ENCODE measurements at regions not wholly inside any gene's neighbourhood (a gene's known extent, or its start where the extent isn't known, plus 50 kb on each side); places are given as distances from the start of the nearest gene placed in this dataset.
A peak's percentile ranks its signal among the peaks of the same experiment; 100 is the strongest.

GRCh38 chr4:167290678-167291077 lies 56.4 kb upstream of the SPOCK3 start:
- ATAC-seq (ENCODE audit: poor library complexity) (no peak), DNase-seq (no peak)
- intact Hi-C loops (cut with DNase I): loop anchor here (5.0 kb wide), 1 partner anchor 268 kb away; no protein-coding TSS in a partner anchor

GRCh38 chr4:167308876-167309275 lies 74.6 kb upstream of the SPOCK3 start:
- no peak for ATAC-seq (ENCODE audit: poor library complexity)
- no peak for DNase-seq
- intact Hi-C loops (cut with DNase I): no loop called here

- no peak for ATAC-seq (ENCODE audit: poor library complexity)
- intact Hi-C loops (cut with DNase I): no loop called here
- DNase-seq: no peak
These were observed 87.0 kb upstream of the SPOCK3 start for GRCh38 chr4:167321299-167321698.

GRCh38 chr4:167339781-167340180 lies 105.5 kb upstream of the SPOCK3 start:
- ATAC-seq (ENCODE audit: poor library complexity) (no peak), DNase-seq (no peak)
- intact Hi-C loops (cut with DNase I): no loop called here

GRCh38 chr4:167359711-167360110 lies 125.4 kb upstream of the SPOCK3 start:
- no peak for ATAC-seq (ENCODE audit: poor library complexity)
- no peak for DNase-seq
- intact Hi-C loops (cut with DNase I): no loop called here

GRCh38 chr4:167379076-167379835 lies 145.0 kb upstream of the SPOCK3 start:
- no peak for ATAC-seq (ENCODE audit: poor library complexity)
- no peak for DNase-seq
- intact Hi-C loops (cut with DNase I): no loop called here

- ATAC-seq (ENCODE audit: poor library complexity): no peak
- no peak for DNase-seq
- intact Hi-C loops (cut with DNase I): no loop called here
These were observed 146.7 kb upstream of the SPOCK3 start for GRCh38 chr4:167380964-167381363.

GRCh38 chr4:167383291-167383690 lies 149.0 kb upstream of the SPOCK3 start:
- ATAC-seq (ENCODE audit: poor library complexity): no peak

GRCh38 chr4:167397586-167397985 lies 163.3 kb upstream of the SPOCK3 start:
- ATAC-seq (ENCODE audit: poor library complexity): no peak
- intact Hi-C loops (cut with DNase I): no loop called here
- DNase-seq: no peak

More at GRCh38 chr4:167383291-167383690, 149.0 kb upstream of the SPOCK3 start:
- intact Hi-C loops (cut with DNase I): no loop called here
- no peak for DNase-seq

- no peak for DNase-seq
- intact Hi-C loops (cut with DNase I): no loop called here
These were observed 164.9 kb upstream of the SPOCK3 start for GRCh38 chr4:167399201-167399600.

GRCh38 chr4:167406181-167406580 lies 171.9 kb upstream of the SPOCK3 start:
- ATAC-seq (ENCODE audit: poor library complexity) (no peak), DNase-seq (no peak)
- intact Hi-C loops (cut with DNase I): no loop called here

More at GRCh38 chr4:167399201-167399600, 164.9 kb upstream of the SPOCK3 start:
- ATAC-seq (ENCODE audit: poor library complexity): no peak

- DNase-seq (no peak), ATAC-seq (ENCODE audit: poor library complexity) (no peak)
- intact Hi-C loops (cut with DNase I): no loop called here
These were observed 181.2 kb upstream of the SPOCK3 start for GRCh38 chr4:167415461-167415860.

GRCh38 chr4:167419468-167420140 lies 185.3 kb upstream of the SPOCK3 start:
- ATAC-seq (ENCODE audit: poor library complexity) (no peak), DNase-seq (no peak)
- intact Hi-C loops (cut with DNase I): no loop called here

GRCh38 chr4:167421201-167421600 lies 186.9 kb upstream of the SPOCK3 start:
- intact Hi-C loops (cut with DNase I): no loop called here
- DNase-seq: no peak
- ATAC-seq (ENCODE audit: poor library complexity): no peak

- intact Hi-C loops (cut with DNase I): no loop called here
- no peak for ATAC-seq (ENCODE audit: poor library complexity)
- DNase-seq: no peak
These were observed 190.3 kb upstream of the SPOCK3 start for GRCh38 chr4:167424341-167425256.

GRCh38 chr4:167428156-167428555 lies 193.9 kb upstream of the SPOCK3 start:
- DNase-seq (no peak), ATAC-seq (ENCODE audit: poor library complexity) (peak; percentile 29)
- intact Hi-C loops (cut with DNase I): no loop called here

- intact Hi-C loops (cut with DNase I): no loop called here
- ATAC-seq (ENCODE audit: poor library complexity): no peak
- no peak for DNase-seq
These were observed 197.1 kb upstream of the SPOCK3 start for GRCh38 chr4:167431371-167431770.

- intact Hi-C loops (cut with DNase I): no loop called here
- DNase-seq (no peak), ATAC-seq (ENCODE audit: poor library complexity) (no peak)
These were observed 201.5 kb upstream of the SPOCK3 start for GRCh38 chr4:167435786-167436185.

GRCh38 chr4:167443841-167444240 lies 209.5 kb upstream of the SPOCK3 start:
- intact Hi-C loops (cut with DNase I): no loop called here

More at GRCh38 chr4:167443841-167444240, 209.5 kb upstream of the SPOCK3 start:
- no peak for ATAC-seq (ENCODE audit: poor library complexity)
- no peak for DNase-seq

Data from Right ventricle myocardium superior (tissue), 1 donor.